ENCODE measurements at regions not wholly inside any gene's neighbourhood (a gene's known extent, or its start where the extent isn't known, plus 50 kb on each side); places are given as distances from the start of the nearest gene placed in this dataset.

- TF ChIP-seq CTCF (IDR thresholded peaks at IDR 0.05) = no peak
- no peak for TF ChIP-seq POLR2A (IDR thresholded peaks at IDR 0.05)
Observed at GRCh38 chr11:103556171-103556570, 446.9 kb downstream of the DYNC2H1 start.

All from lower leg skin (tissue), 3 donors.